ENCODE measurements at regions not wholly inside any gene's neighbourhood (a gene's known extent, or its start where the extent isn't known, plus 50 kb on each side); places are given as distances from the start of the nearest gene placed in this dataset.

GRCh38 chr16:52005551-52005950 lies 541.4 kb downstream of the TOX3 start:
- no peaks in the 10 kb centered on the region for H3K36me3 ChIP-seq (replicated peaks in 1 of 2; ENCODE audit: insufficient read depth in 1 of 2, low read depth in 2 of 2)
- H3K4me3 ChIP-seq, result no peak overlapping the region
- intact Hi-C loops (cut with DNase I), result no loop called here
- H3K9me3 ChIP-seq, result no peaks in the 10 kb centered on the region
- no peak overlapping the region for H3K27ac ChIP-seq
- no peaks in the 10 kb centered on the region for H3K27me3 ChIP-seq
- peaks cover 4% of the 10 kb centered on the region for H3K4me1 ChIP-seq
- no peak for TF ChIP-seq POLR2A (IDR thresholded peaks at IDR 0.05)
- TF ChIP-seq, protein P1, sequence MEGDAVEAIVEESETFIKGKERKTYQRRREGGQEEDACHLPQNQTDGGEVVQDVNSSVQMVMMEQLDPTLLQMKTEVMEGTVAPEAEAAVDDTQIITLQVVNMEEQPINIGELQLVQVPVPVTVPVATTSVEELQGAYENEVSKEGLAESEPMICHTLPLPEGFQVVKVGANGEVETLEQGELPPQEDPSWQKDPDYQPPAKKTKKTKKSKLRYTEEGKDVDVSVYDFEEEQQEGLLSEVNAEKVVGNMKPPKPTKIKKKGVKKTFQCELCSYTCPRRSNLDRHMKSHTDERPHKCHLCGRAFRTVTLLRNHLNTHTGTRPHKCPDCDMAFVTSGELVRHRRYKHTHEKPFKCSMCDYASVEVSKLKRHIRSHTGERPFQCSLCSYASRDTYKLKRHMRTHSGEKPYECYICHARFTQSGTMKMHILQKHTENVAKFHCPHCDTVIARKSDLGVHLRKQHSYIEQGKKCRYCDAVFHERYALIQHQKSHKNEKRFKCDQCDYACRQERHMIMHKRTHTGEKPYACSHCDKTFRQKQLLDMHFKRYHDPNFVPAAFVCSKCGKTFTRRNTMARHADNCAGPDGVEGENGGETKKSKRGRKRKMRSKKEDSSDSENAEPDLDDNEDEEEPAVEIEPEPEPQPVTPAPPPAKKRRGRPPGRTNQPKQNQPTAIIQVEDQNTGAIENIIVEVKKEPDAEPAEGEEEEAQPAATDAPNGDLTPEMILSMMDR (IDR thresholded peaks at IDR 0.05), result no peak
- ATAC-seq (no peak), DNase-seq (no peak)

GRCh38 chr16:52004343-52004742 lies 542.6 kb downstream of the TOX3 start:
- WGBS, 2 donors, result 87 to 91% methylated on average over 6 of the region's 6 CpGs
- DNase-seq, result no peak
- Histone ChIP-seq H3K9me3 (no peaks in the 10 kb centered on the region), H3K27ac (no peak overlapping the region), H3K4me1 (peaks cover 4% of the 10 kb centered on the region), H3K4me3 (no peak overlapping the region), H3K36me3 (replicated peaks in 1 of 2; ENCODE audit: insufficient read depth in 1 of 2, low read depth in 2 of 2) (no peaks in the 10 kb centered on the region), H3K27me3 (no peaks in the 10 kb centered on the region)
- no peak for ATAC-seq
- TF ChIP-seq, protein P1 (IDR thresholded peaks at IDR 0.05), result no peak
- no peak for TF ChIP-seq POLR2A (IDR thresholded peaks at IDR 0.05)
- intact Hi-C loops (cut with DNase I), result no loop called here

GRCh38 chr16:52002026-52002425 lies 544.9 kb downstream of the TOX3 start:
- intact Hi-C loops (cut with DNase I), result no loop called here
- no peak for DNase-seq
- no peak for TF ChIP-seq POLR2A (IDR thresholded peaks at IDR 0.05)
- TF ChIP-seq, protein P1 (IDR thresholded peaks at IDR 0.05), result no peak
- Histone ChIP-seq H3K4me3 (no peak overlapping the region), H3K27ac (no peak overlapping the region), H3K9me3 (no peaks in the 10 kb centered on the region), H3K4me1 (peaks cover 4% of the 10 kb centered on the region), H3K27me3 (no peaks in the 10 kb centered on the region), H3K36me3 (replicated peaks in 1 of 2; ENCODE audit: insufficient read depth in 1 of 2, low read depth in 2 of 2) (no peaks in the 10 kb centered on the region)
- ATAC-seq, result no peak
- WGBS, 2 donors, result 55 to 61% methylated on average over 6 of the region's 6 CpGs

GRCh38 chr16:51996516-51996915 lies 550.4 kb downstream of the TOX3 start:
- H3K27me3 ChIP-seq, result no peaks in the 10 kb centered on the region
- ATAC-seq, result no peak
- TF ChIP-seq, protein P1 (IDR thresholded peaks at IDR 0.05), result no peak
- no peak for TF ChIP-seq POLR2A (IDR thresholded peaks at IDR 0.05)
- DNase-seq, result no peak
- intact Hi-C loops (cut with DNase I), result no loop called here
- 65 to 70% methylated on average over 3 of the region's 3 CpGs for WGBS, 2 donors
- H3K27ac ChIP-seq, result no peak overlapping the region
- H3K4me3 ChIP-seq, result no peak overlapping the region
- H3K4me1 ChIP-seq, result peaks cover 15% of the 10 kb centered on the region
- no peaks in the 10 kb centered on the region for H3K9me3 ChIP-seq
- H3K36me3 ChIP-seq (replicated peaks in 1 of 2; ENCODE audit: insufficient read depth in 1 of 2, low read depth in 2 of 2), result no peaks in the 10 kb centered on the region

DNA sequence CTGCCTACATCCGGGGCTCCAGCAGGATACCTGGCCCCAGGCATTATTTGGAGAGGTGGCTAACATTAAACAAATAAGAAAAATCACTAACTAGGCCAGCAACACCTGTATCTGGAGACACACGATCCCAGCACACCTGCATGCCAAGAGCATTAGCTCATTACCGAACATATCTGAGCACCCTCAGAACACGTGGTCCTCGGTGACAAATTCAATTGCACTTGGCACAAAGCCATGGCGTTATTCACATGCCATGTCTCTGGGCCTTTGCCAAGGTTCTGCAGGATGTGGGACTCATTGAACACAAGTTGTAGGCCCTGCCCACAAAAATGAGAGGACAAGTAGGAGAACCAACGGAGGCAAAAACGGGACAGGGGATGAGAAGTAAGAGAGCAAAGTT lies 552.3 kb downstream of the TOX3 start:
- Histone ChIP-seq H3K4me3 (no peak overlapping the region), H3K36me3 (replicated peaks in 1 of 2; ENCODE audit: insufficient read depth in 1 of 2, low read depth in 2 of 2) (no peaks in the 10 kb centered on the region), H3K27ac (peak overlapping the region in 3 of 4 donors; percentile 60 to 71 (median 69)), H3K9me3 (no peaks in the 10 kb centered on the region), H3K4me1 (peaks cover 15% of the 10 kb centered on the region), H3K27me3 (no peaks in the 10 kb centered on the region)
- intact Hi-C loops (cut with DNase I), result no loop called here
- 8 to 21% methylated on average over 8 of the region's 8 CpGs for whole genome bisulfite sequencing, 2 donors
- DNase-seq (peak; percentile 93 to 98 (median 95)), ATAC-seq (peak; percentile 99)
- no peak for TF ChIP-seq POLR2A (IDR thresholded peaks at IDR 0.05)
- TF ChIP-seq, protein P1 (IDR thresholded peaks at IDR 0.05), result no peak
